ENCODE measurements at regions not wholly inside any gene's neighbourhood (a gene's known extent, or its start where the extent isn't known, plus 50 kb on each side); places are given as distances from the start of the nearest gene placed in this dataset.

DNA sequence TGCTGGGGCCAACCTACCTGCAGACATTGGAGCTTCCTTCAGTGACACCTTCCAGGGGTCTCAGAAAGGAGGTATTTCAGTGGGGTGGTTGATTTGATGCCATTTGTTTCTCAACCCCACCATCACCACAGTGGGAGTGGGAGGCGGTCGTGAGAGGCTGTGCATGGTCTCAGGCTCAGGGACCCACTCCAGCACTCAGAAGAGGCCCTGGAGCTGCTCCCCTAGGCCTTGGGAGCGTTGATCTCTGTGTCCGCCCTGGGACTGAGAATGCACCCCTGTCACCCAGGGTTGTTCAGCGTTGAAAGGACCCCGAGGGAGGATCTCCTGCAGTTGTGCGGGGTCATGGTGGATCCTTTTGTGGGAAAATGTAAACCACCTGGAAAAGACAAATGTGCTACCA lies 410.6 kb downstream of the GLRX3 start:
- no peaks in the 10 kb centered on the region for H3K36me3 ChIP-seq
- no peak overlapping the region for H3K4me3 ChIP-seq (ENCODE audit: low read depth in 1 of 2, low read length in 1 of 2)

DNA sequence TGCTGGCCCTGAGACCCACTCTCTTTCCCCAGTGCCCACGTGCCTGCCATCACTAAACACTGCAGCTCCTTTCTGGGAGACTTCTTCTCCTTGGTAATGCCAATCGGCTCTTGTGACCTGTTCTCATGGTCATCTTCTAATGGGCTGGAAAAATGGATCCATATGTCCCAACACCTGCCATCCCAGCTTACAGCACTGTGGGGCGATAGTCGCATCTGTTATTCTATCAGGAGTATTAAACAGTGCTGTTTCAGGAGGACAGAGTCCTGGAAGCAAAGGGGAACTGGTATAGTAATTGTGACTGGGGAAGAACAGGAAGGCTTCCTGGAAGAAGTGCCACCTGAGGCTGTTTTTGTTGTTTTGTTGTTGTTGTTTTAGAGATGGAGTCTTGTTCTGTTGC lies 411.2 kb downstream of the GLRX3 start:
- H3K27me3 ChIP-seq, result no peaks in the 10 kb centered on the region
- no peak for TF ChIP-seq CTCF (IDR thresholded peaks at IDR 0.05)
- H3K27ac ChIP-seq, result no peak overlapping the region
- H3K36me3 ChIP-seq, result no peaks in the 10 kb centered on the region
- no peaks in the 10 kb centered on the region for H3K9me3 ChIP-seq
- H3K4me3 ChIP-seq (ENCODE audit: low read depth in 1 of 2, low read length in 1 of 2), result no peak overlapping the region
- no peaks in the 10 kb centered on the region for H3K4me1 ChIP-seq (ENCODE audit: control insufficient read depth in 1 of 2, insufficient read depth in 1 of 2, low read depth in 1 of 2, low read length in 1 of 2)

More for the DNA sequence above, 410.6 kb downstream of the GLRX3 start:
- no peaks in the 10 kb centered on the region for H3K9me3 ChIP-seq
- H3K27ac ChIP-seq, result no peak overlapping the region
- H3K4me1 ChIP-seq (ENCODE audit: control insufficient read depth in 1 of 2, insufficient read depth in 1 of 2, low read depth in 1 of 2, low read length in 1 of 2), result no peaks in the 10 kb centered on the region
- no peak for TF ChIP-seq CTCF (IDR thresholded peaks at IDR 0.05)
- H3K27me3 ChIP-seq, result no peaks in the 10 kb centered on the region

GRCh38 chr10:130550952-130551674 lies 414.9 kb downstream of the GLRX3 start:
- TF ChIP-seq CTCF (IDR thresholded peaks at IDR 0.05), result no peak
- H3K36me3 ChIP-seq, result no peaks in the 10 kb centered on the region

GRCh38 chr10:130551676-130552075 lies 415.5 kb downstream of the GLRX3 start:
- H3K4me3 ChIP-seq (ENCODE audit: low read depth in 1 of 2, low read length in 1 of 2), result no peak overlapping the region

More at GRCh38 chr10:130550952-130551674, 414.9 kb downstream of the GLRX3 start:
- H3K27ac ChIP-seq, result no peak overlapping the region
- H3K9me3 ChIP-seq, result no peaks in the 10 kb centered on the region
- H3K4me1 ChIP-seq (ENCODE audit: control insufficient read depth in 1 of 2, insufficient read depth in 1 of 2, low read depth in 1 of 2, low read length in 1 of 2), result no peaks in the 10 kb centered on the region
- no peak overlapping the region for H3K4me3 ChIP-seq (ENCODE audit: low read depth in 1 of 2, low read length in 1 of 2)
- no peaks in the 10 kb centered on the region for H3K27me3 ChIP-seq

DNA sequence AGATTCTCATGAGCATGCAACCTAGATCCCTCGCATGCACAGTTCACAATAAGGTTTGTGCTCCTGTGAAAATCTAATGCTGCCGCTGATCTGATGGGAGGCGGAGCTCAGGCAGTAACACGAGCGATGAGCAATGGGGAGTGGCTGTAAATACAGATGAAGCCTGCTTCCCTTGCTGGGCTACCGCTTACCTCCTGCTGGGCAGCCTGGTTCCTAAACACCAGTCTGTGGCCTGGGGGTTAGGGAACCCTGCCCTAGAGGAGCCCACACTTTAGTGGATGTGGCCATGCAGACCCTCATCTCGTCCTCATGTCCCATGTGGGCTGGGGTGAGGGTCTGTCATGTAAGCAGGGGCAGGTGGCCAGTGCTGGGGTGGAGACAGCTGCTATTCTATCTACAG lies 417.6 kb downstream of the GLRX3 start:
- no peaks in the 10 kb centered on the region for H3K9me3 ChIP-seq
- no peaks in the 10 kb centered on the region for H3K27me3 ChIP-seq
- H3K36me3 ChIP-seq, result no peaks in the 10 kb centered on the region
- TF ChIP-seq CTCF (IDR thresholded peaks at IDR 0.05), result no peak
- H3K4me3 ChIP-seq (ENCODE audit: low read depth in 1 of 2, low read length in 1 of 2), result no peak overlapping the region
- H3K4me1 ChIP-seq (ENCODE audit: control insufficient read depth in 1 of 2, insufficient read depth in 1 of 2, low read depth in 1 of 2, low read length in 1 of 2), result no peaks in the 10 kb centered on the region
- H3K27ac ChIP-seq, result no peak overlapping the region

More at GRCh38 chr10:130551676-130552075, 415.5 kb downstream of the GLRX3 start:
- no peaks in the 10 kb centered on the region for H3K4me1 ChIP-seq (ENCODE audit: control insufficient read depth in 1 of 2, insufficient read depth in 1 of 2, low read depth in 1 of 2, low read length in 1 of 2)
- no peaks in the 10 kb centered on the region for H3K9me3 ChIP-seq
- H3K27ac ChIP-seq, result no peak overlapping the region
- no peak for TF ChIP-seq CTCF (IDR thresholded peaks at IDR 0.05)
- H3K36me3 ChIP-seq, result no peaks in the 10 kb centered on the region
- no peaks in the 10 kb centered on the region for H3K27me3 ChIP-seq
